Activated B cell treated with CpG ODN at 0.5 μM for 24 hours (primary cell): ENCODE measurements at regions not wholly inside any gene's neighbourhood (a gene's known extent, or its start where the extent isn't known, plus 50 kb on each side); places are given as distances from the start of the nearest gene placed in this dataset.

Experiments
- ATAC-seq: fragments of 200-7000 bp; cut with Tn5 transposase; one replicate; pipeline ENCODE4 v1.10.0; 2021; ENCODE audit warnings: low read depth, mild to moderate bottlenecking, moderate library complexity
- CTCF ChIA-PET: fragments of 350-600 bp; sonication (Branson Sonifier 250); formaldehyde crosslinking; loops from one replicate; lab custom pipeline; 2021; ENCODE audit warnings: antibody characterized with exemption; lab: Charles Lee
- POLR2A ChIA-PET: fragments of 350-600 bp; sonication (Branson Sonifier 250); formaldehyde crosslinking; loops from one replicate; lab custom pipeline; 2021; ENCODE audit warnings: antibody characterized with exemption; lab: Charles Lee
- DNase-seq: peaks from one replicate; pipeline ENCODE4 v3.0.0; 2022
- H3K27ac Mint-ChIP-seq: one replicate; pipeline ENCODE4 v1.8.0; 2020; ENCODE audit warnings: mixed read lengths
- H3K27me3 Mint-ChIP-seq: one replicate; pipeline ENCODE4 v1.8.0; 2021; ENCODE audit warnings: mixed read lengths
- H3K36me3 Mint-ChIP-seq: one replicate; pipeline ENCODE4 v1.8.0; 2021; ENCODE audit warnings: low read depth, mixed read lengths
- H3K4me1 Mint-ChIP-seq: one replicate; pipeline ENCODE4 v1.8.0; 2021; ENCODE audit warnings: mixed read lengths
- H3K4me3 Mint-ChIP-seq: one replicate; pipeline ENCODE4 v1.8.0; 2020; ENCODE audit warnings: mild to moderate bottlenecking, mixed read lengths
- H3K9me3 Mint-ChIP-seq: one replicate; pipeline ENCODE4 v1.8.0; 2020; ENCODE audit warnings: mixed read lengths
- CTCF ChIP-seq: fragments of 200-600 bp; IDR thresholded peaks from one replicate; pipeline ENCODE4 v1.8.0; 2022; ENCODE audit warnings: antibody characterized with exemption, mild to moderate bottlenecking
- intact Hi-C: fragments of 100-400 bp; cut with micrococcal nuclease; formaldehyde crosslinking; loops from one replicate; pipeline ENCODE4 v1.15.1; 2024

GRCh38 chr4:132839070-132839469 lies 310.0 kb upstream of the PCDH10 start:
- POLR2A ChIA-PET = no interaction called here
- no peak for ATAC-seq
- intact Hi-C loops = no loop called here

GRCh38 chr4:132859929-132860328 lies 289.2 kb upstream of the PCDH10 start:
- CTCF ChIA-PET = no interaction called here
- intact Hi-C loops = no loop called here
- no peak for TF ChIP-seq CTCF

More at GRCh38 chr4:132839070-132839469, 310.0 kb upstream of the PCDH10 start:
- Mint-ChIP-seq H3K36me3 (no peaks in the 10 kb centered on the region), H3K4me3 (no peak overlapping the region), H3K9me3 (peaks cover 18% of the 10 kb centered on the region), H3K27me3 (no peaks in the 10 kb centered on the region), H3K27ac (no peak overlapping the region), H3K4me1 (no peaks in the 10 kb centered on the region)
- no peak for TF ChIP-seq CTCF
- CTCF ChIA-PET = no interaction called here
- DNase-seq = no peak

GRCh38 chr4:132860976-132861375 lies 288.1 kb upstream of the PCDH10 start:
- Mint-ChIP-seq H3K4me3 (no peak overlapping the region), H3K4me1 (no peaks in the 10 kb centered on the region), H3K9me3 (peaks cover 4% of the 10 kb centered on the region), H3K27ac (no peak overlapping the region), H3K36me3 (no peaks in the 10 kb centered on the region), H3K27me3 (no peaks in the 10 kb centered on the region)
- POLR2A ChIA-PET = no interaction called here
- no peak for ATAC-seq
- CTCF ChIA-PET = no interaction called here
- intact Hi-C loops = no loop called here
- DNase-seq = no peak
- no peak for TF ChIP-seq CTCF

More at GRCh38 chr4:132859929-132860328, 289.2 kb upstream of the PCDH10 start:
- H3K36me3 Mint-ChIP-seq = no peaks in the 10 kb centered on the region
- no peaks in the 10 kb centered on the region for H3K4me1 Mint-ChIP-seq
- POLR2A ChIA-PET = no interaction called here
- DNase-seq (no peak), ATAC-seq (no peak)
- no peak overlapping the region for H3K27ac Mint-ChIP-seq
- H3K4me3 Mint-ChIP-seq = no peak overlapping the region
- no peaks in the 10 kb centered on the region for H3K27me3 Mint-ChIP-seq
- H3K9me3 Mint-ChIP-seq = peaks cover 4% of the 10 kb centered on the region

- TF ChIP-seq CTCF = no peak
- H3K4me1 Mint-ChIP-seq = no peaks in the 10 kb centered on the region
- H3K36me3 Mint-ChIP-seq = no peaks in the 10 kb centered on the region
- H3K27ac Mint-ChIP-seq = no peak overlapping the region
- H3K4me3 Mint-ChIP-seq = no peak overlapping the region
- ATAC-seq (no peak), DNase-seq (no peak)
- intact Hi-C loops = no loop called here
- POLR2A ChIA-PET = no interaction called here
- CTCF ChIA-PET = no interaction called here
- H3K27me3 Mint-ChIP-seq = no peaks in the 10 kb centered on the region
- no peaks in the 10 kb centered on the region for H3K9me3 Mint-ChIP-seq
Measured at GRCh38 chr4:132863619-132864018, 285.5 kb upstream of the PCDH10 start.

- no peak for DNase-seq
- H3K27ac Mint-ChIP-seq = no peak overlapping the region
Measured at GRCh38 chr4:132865458-132865857, 283.6 kb upstream of the PCDH10 start.

More at GRCh38 chr4:132865458-132865857, 283.6 kb upstream of the PCDH10 start:
- H3K27me3 Mint-ChIP-seq = no peaks in the 10 kb centered on the region
- POLR2A ChIA-PET = no interaction called here
- intact Hi-C loops = no loop called here
- CTCF ChIA-PET = no interaction called here
- no peaks in the 10 kb centered on the region for H3K4me1 Mint-ChIP-seq
- H3K4me3 Mint-ChIP-seq = no peak overlapping the region
- TF ChIP-seq CTCF = no peak
- H3K9me3 Mint-ChIP-seq = no peaks in the 10 kb centered on the region
- no peak for ATAC-seq
- H3K36me3 Mint-ChIP-seq = no peaks in the 10 kb centered on the region
